Stimulated activated CD8-positive, alpha-beta memory T cell treated with anti-CD3 and anti-CD28 coated beads, Interleukin-4, amount 100 ng/mL, for 24 hours (primary cell): ENCODE measurements at regions not wholly inside any gene's neighbourhood (a gene's known extent, or its start where the extent isn't known, plus 50 kb on each side); places are given as distances from the start of the nearest gene placed in this dataset.

ENCODE experiments used
- DNase-seq: peaks from one replicate; pipeline ENCODE4 v3.0.0-alpha.2; 2020; ENCODE audit warnings: low read depth

DNA sequence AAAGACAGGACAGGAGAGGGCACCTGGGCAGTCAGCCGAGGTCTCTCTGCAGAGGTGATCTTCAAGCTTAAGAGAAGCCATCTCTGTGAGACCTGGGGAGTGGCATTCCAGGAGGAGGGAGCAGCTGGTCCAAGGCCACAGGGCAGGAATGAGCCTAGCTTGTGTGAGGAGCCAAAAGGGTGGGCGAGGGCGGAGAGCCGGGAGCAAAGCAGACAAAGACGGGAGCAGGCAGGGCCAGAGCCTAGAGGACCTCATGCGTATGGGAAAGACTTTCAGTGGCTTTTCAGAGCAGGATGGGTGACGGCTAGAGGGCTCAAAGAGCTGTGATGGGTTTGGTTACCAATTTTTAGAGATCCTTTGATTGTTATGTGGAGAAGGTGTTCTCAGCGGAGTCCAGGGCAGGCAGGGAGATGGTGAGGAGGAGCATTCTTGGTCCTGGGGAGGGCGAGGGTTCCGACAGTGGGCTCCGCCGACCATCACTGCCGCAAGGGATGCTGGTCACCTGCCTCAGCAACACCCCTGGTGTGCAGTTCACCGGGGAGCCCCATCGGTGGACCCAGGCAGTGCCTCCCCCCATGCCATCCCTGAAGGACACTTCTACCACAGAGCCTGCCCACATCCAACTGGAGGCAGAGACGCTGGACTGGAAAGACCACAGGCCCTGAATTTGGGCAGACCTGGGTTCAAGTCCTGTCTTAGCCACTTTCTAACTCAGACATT, 122.9 kb upstream of the IRF2BP2 start:
- no peak for DNase-seq

DNA sequence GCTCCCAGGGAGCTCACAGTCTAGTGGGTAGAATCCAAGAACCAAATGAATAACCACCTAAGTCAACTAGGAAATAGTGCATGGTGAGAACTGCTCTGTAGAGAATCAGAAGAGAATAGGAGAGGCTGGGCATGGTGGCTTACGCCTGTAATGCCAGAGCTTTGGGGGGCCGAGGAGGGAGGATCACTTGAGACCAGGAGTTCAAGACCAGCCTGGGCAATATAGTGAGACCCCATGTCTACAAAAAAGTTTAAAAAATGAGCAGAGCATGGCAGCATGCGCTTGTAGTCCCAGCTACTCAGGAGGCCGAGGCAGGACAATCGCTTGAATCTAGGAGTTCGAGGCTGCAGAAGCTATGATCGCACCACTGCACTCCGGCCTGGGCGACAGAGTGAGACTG, 122.3 kb upstream of the IRF2BP2 start:
- no peak for DNase-seq

DNA sequence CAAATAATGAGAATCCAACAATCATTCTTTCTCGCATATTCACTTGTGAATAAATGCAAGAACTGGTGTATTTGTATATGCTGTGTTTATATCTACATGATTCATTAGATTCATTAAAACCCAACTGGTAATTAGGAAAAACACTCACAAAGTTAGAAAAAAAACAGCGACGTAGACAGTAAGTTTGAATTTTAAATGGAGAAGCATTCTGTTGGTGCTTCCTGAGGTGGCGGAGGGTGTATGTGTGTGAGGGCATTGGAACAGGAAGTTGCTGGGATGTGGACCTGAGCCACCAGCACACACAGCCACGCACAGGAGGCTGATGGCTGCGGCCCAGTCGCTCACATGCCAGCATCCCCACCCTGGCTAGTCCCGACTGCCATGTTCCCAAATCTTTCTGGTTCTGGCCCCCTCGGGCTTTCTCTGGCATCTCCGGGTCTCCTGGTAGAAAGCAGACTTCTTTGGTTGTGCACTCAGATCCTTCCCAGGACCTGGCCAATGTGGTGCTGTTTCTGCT, 121.6 kb upstream of the IRF2BP2 start:
- no peak for DNase-seq

- no peak for DNase-seq
Measured at GRCh38 chr1:234730770-234731568, 121.0 kb upstream of the IRF2BP2 start.

GRCh38 chr1:234730475-234730769, 120.4 kb upstream of the IRF2BP2 start:
- no peak for DNase-seq

DNA sequence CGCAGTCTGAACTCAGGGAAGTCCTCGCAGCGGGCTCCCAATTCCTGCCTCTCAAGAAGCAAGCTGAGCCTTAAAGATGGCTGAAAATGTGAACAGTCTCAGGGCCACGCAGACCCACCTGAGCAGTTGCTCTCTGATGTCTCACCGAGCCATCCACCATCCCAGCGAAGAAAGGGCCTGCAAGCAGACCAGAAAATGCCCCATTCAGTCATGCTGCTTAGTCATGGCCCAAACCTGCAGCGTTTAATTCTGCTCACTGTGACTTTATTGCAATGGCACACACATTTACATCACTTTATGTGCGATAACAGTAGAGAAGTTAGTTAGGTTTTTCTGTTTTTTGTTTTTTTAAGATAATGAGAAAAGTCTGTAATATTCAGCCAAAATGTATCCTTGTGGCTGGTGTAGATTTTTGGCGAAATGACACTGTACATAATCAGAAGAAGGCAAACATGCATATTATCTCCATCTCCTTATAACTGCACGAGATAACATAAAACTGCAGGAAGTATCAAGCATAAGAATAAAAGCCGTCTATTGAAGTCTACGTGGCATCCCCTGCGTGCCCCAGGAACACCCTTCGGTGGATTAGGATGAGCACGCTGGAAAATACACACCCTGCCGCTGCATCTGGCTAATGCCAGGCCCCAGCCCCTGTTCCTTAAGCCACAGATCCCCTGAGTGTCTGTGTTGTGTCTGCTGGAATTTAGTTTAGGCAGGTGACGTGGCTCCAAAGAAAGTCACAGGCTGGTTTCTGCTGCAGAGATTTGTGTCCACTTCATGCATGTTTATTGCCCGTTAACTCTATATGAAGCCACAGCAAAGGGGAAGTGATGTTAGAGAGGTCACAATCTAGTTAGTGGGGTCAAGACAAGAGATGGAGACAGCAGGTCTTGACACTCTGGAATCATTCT, 119.8 kb upstream of the IRF2BP2 start:
- no peak for DNase-seq

DNA sequence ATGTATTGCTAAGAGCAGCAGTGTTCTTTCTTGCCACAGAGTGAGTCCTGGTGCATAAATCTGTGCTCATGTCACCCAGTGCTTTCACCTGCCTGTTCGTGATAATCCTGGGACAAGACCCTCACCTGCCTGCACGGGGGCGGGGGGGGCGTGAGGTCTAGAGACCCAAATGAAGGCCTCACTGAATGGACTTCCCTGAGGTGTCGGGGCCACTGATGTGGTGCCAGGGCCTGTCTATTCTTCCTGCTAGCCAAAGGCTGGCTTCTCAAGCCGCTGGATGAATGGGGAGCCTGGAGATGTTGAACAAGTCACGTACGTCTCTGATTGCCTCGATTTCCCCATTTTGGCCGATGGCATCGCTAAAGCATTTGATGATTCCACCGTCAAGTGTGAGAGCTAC, 118.8 kb upstream of the IRF2BP2 start:
- no peak for DNase-seq

- no peak for DNase-seq
Measured at GRCh38 chr1:234727018-234727940, 117.3 kb upstream of the IRF2BP2 start.

DNA sequence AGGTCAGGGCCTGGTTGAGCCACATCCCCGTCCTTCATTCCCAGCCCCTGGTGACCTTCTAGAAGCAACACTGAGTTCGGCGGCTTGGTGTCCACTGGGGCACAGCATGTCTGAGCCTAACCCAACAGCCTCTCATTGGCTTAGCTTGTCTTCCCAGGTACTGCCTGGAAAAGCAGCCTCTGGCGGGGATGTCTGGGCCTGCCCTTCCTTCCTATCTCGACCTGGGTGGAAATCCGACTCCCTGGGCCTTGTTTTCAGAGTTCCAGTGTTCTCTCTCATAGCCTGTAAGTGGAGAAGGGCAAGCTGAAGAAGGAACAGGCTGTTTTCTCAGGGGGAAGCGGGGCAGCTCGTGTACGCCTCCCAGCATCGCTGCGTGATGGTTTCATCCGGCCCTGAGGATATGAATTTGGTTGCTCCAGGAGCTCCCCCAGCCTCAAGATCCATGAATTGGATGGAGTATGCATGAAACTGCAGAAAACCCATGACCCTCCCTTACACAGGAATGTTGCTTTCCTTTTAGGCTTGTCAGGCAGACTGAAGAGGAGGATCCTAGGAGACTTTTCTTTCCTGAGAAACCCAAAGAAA, 116.5 kb upstream of the IRF2BP2 start:
- DNase-seq, result no peak

GRCh38 chr1:234725177-234726132, 115.5 kb upstream of the IRF2BP2 start:
- DNase-seq, result peak; percentile 28

DNA sequence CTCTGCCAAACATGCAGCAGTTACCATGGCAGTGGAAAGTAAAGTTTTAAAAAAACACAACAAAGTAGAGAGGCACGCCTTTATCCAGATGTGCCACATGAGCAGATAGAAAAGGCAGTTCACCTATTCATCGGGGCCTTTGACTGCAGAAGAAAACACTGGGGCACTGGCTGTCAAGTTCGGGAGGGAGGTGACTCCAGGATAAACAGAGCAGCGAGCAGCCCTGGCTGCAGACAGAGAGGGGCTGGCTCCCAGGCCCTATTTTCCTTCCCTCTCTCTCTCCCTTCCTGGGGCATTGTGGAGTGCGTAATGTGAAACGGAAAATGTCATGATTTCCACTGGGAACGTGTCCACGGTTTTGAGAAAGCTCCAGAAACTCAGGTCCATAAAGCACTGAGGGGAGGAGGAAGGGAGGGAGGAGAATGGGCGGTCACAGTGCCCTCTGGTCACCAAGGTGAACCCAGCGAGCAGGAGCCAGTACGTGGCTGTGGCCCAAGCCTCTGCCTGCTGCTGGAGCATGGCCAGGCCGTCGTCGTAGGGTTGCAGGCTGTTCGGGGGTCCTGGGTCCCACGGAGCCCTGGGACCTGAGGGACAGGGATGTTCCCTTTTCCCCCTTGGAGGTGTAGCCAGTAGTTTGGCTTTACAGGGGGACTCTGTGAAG, 114.7 kb upstream of the IRF2BP2 start:
- no peak for DNase-seq

GRCh38 chr1:234722904-234723720, 113.1 kb upstream of the IRF2BP2 start:
- DNase-seq, result peak; percentile 56

DNA sequence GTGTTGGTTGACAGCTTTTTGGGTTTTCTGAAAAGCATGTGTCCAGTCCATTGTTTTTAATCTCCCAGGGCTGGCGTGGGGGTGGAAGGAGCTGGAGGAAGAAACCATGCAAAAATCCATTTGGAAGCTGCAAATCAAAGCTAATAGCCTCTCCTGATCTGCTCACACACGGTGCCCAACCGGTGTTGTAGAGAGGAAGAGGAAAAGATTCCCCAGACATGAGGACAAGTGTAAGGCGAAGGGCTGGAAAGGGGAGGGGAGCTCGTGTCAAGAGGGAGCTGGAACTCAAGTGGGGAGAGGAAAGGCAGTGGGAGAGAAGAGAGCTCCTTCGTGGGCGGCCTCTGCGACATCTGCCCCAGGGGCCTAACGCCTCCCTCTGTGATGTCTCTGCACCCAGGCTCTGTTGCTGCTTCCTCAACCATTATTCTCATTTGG, 112.3 kb upstream of the IRF2BP2 start:
- no peak for DNase-seq

DNA sequence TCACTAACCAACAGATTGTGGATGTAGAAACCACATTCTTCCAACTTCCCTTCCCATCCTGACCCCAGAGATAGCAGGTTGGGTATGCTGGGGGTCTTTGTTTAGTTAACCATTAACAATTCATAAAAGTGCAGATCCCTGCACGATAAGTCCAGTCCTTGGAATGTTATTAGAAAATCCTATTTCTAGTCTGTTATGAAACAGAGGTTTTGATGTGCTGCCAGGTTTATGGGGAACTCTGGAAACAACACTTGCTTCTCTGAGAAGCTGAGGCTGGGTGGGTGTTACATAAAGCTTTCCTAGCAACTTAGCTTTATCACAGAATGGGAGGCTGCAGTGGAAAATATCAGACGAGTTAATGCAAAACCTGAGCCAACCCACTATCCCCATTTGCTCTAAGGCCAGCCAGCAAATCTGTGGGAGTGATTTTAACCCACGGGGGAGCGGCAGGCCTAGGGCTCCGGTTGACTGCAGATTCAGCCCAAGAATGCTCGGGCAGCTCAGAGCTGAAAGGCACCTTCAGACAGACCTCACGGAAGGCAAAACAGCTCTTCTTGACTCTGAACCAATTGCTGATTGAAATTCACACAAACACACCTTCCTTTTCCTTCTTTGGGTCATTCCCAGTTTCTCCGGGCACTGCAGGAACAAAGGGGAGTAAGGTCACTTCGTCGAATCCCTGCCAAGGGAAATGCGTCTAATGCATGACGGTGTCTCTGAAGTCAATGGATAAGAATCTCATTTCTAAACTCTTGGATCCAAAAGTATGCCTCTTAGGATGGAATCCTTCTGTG, 111.7 kb upstream of the IRF2BP2 start:
- no peak for DNase-seq

GRCh38 chr1:234720709-234721441, 110.9 kb upstream of the IRF2BP2 start:
- no peak for DNase-seq

GRCh38 chr1:234719454-234720251, 109.7 kb upstream of the IRF2BP2 start:
- DNase-seq, result no peak
